ENCODE measurements at regions not wholly inside any gene's neighbourhood (a gene's known extent, or its start where the extent isn't known, plus 50 kb on each side); places are given as distances from the start of the nearest gene placed in this dataset.
A peak's percentile ranks its signal among the peaks of the same experiment; 100 is the strongest.

DNA sequence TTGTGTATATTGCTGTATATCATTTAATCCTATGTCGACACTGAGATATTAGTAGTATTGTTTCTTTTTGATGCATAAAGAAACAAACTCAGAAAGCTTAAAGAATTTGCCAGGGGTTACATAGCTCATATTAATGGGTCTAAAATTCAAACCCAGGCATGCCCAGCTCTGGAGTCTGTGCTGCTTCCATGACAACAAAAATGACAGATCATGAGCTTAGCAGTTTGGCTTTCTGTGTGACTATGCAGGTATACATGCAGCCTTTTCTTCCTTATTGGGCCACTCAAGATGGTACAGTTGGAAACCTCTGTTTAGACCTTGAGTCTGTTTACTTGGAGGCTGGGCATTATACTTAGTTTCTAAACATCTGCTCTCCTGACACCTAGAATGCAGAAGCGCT lies 220.5 kb upstream of the TENM4 start:
- H3K79me1 ChIP-seq (ENCODE audit: low read length), result no peaks in the 10 kb centered on the region
- no peak overlapping the region for H3K4me2 ChIP-seq (ENCODE audit: low read length)
- H3K4ac ChIP-seq (ENCODE audit: low read depth, low read length), result no peak overlapping the region
- no peak overlapping the region for H4K91ac ChIP-seq (ENCODE audit: low read depth, low read length)
- no peak overlapping the region for H3K4me3 ChIP-seq (ENCODE audit: low read depth, low read length)
- H3K27ac ChIP-seq (ENCODE audit: low read depth, low read length), result no peak overlapping the region
- H3K23ac ChIP-seq (ENCODE audit: low read length), result no peak overlapping the region
- no peak overlapping the region for H3K9ac ChIP-seq (ENCODE audit: low read length)
- H4K12ac ChIP-seq (ENCODE audit: low read depth, low read length), result no peak overlapping the region
- H3K27me3 ChIP-seq (ENCODE audit: insufficient read depth, low read length), result no peaks in the 10 kb centered on the region
- no peaks in the 10 kb centered on the region for H3K79me2 ChIP-seq (ENCODE audit: control insufficient read depth, insufficient read depth, low read length, poor library complexity)
- H2AFZ ChIP-seq (ENCODE audit: insufficient read depth, low read length, poor library complexity), result no peak overlapping the region
- H3K18ac ChIP-seq (ENCODE audit: low read length), result no peak overlapping the region
- no peaks in the 10 kb centered on the region for H3K9me3 ChIP-seq (ENCODE audit: insufficient read depth, low read depth, low read length)
- no peak overlapping the region for H2AK5ac ChIP-seq (ENCODE audit: low read length)
- H2BK120ac ChIP-seq (ENCODE audit: insufficient read depth, low read length, poor library complexity), result no peak overlapping the region
- WGBS (ENCODE audit: extremely low coverage, insufficient coverage, insufficient read length), result no CpG with 5 or more reads among the region's 2 CpGs
- no peak for DNase-seq
- no peaks in the 10 kb centered on the region for H3K4me1 ChIP-seq (ENCODE audit: control insufficient read depth in 1 of 2, insufficient read depth in 2 of 2, low read length in 2 of 2)
- H2BK5ac ChIP-seq (ENCODE audit: low read depth, low read length, poor library complexity), result no peak overlapping the region
- H3K14ac ChIP-seq (ENCODE audit: low read length), result no peak overlapping the region
- no peak overlapping the region for H4K8ac ChIP-seq (ENCODE audit: low read depth, low read length)
- H2BK12ac ChIP-seq (ENCODE audit: low read length), result no peak overlapping the region
- no peaks in the 10 kb centered on the region for H3K36me3 ChIP-seq (ENCODE audit: control insufficient read depth in 1 of 2, insufficient read depth in 2 of 2, low read length in 2 of 2)

DNA sequence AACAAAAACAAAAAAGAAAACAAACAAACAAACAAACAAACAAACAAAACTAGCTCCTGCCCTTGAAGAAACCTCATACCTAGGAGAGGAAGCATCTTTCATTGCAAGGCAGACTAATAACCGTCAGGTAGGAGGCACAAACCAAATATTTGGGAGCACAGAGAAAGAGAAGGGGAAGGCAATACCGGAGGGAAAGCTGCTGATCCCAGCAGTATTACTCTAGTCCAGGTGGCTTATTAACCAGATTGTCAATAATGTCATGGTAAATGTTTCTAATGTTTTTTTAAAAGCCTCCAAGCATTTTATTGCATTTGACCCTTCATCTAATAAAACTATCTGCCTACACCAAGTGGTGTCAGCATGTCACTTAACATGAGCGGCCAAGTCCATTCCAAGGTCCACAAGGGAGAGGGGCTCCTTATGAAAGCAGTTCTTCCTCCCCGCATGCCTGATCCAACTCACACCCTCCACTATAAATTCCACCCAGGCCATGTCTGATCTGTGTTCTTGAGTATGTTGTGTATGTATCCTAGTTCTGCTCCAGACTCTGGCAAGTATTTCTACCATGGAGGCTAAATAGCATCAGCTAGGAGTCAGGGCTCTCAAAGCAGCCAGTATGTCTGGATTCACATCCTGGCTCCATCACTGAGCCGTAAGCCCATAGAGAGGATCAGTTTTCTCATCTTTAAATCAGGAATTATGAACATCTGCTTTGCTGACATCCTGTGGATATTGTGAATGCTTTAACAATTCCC lies 208.1 kb upstream of the TENM4 start:
- Histone ChIP-seq H3K4me1 (ENCODE audit: control insufficient read depth in 1 of 2, insufficient read depth in 2 of 2, low read length in 2 of 2) (no peaks in the 10 kb centered on the region), H3K23ac (ENCODE audit: low read length) (no peak overlapping the region), H4K91ac (ENCODE audit: low read depth, low read length) (no peak overlapping the region), H2BK5ac (ENCODE audit: low read depth, low read length, poor library complexity) (no peak overlapping the region), H3K9me3 (ENCODE audit: insufficient read depth, low read depth, low read length) (peaks cover 1% of the 10 kb centered on the region), H3K4me3 (ENCODE audit: low read depth, low read length) (no peak overlapping the region), H3K79me2 (ENCODE audit: control insufficient read depth, insufficient read depth, low read length, poor library complexity) (no peaks in the 10 kb centered on the region), H3K36me3 (ENCODE audit: control insufficient read depth in 1 of 2, insufficient read depth in 2 of 2, low read length in 2 of 2) (no peaks in the 10 kb centered on the region), H3K18ac (ENCODE audit: low read length) (no peak overlapping the region), H2AFZ (ENCODE audit: insufficient read depth, low read length, poor library complexity) (no peak overlapping the region), H2BK12ac (ENCODE audit: low read length) (no peak overlapping the region), H3K9ac (ENCODE audit: low read length) (no peak overlapping the region), H4K12ac (ENCODE audit: low read depth, low read length) (no peak overlapping the region), H3K4me2 (ENCODE audit: low read length) (no peak overlapping the region), H3K79me1 (ENCODE audit: low read length) (no peaks in the 10 kb centered on the region), H3K14ac (ENCODE audit: low read length) (no peak overlapping the region), H2AK5ac (ENCODE audit: low read length) (no peak overlapping the region), H4K8ac (ENCODE audit: low read depth, low read length) (no peak overlapping the region), H3K27ac (ENCODE audit: low read depth, low read length) (no peak overlapping the region), H3K27me3 (ENCODE audit: insufficient read depth, low read length) (peaks cover 2% of the 10 kb centered on the region), H2BK120ac (ENCODE audit: insufficient read depth, low read length, poor library complexity) (no peak overlapping the region), H3K4ac (ENCODE audit: low read depth, low read length) (no peak overlapping the region)
- WGBS (ENCODE audit: extremely low coverage, insufficient coverage, insufficient read length), result no CpG with 5 or more reads among the region's 5 CpGs
- peak; percentile 59 to 66 for DNase-seq

DNA sequence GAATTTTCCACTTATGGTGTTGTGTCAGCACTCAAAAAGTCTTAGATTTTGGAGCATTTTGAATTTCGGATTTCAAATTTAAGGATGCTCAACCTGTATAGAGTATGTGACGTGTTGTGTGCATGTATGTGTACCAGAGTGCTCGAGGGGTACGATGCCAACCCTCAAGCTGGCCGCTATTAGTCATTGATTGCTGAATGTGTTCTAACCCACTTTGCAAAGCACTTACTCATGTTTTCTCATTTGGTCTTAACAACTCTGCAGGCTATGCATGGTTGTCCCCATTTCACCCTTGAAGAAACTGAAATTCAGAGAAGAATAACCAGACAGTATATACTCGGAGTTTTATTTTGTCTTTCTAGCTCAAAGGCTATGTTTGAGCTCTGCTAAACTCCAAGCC lies 196.4 kb upstream of the TENM4 start:
- H2AFZ ChIP-seq (ENCODE audit: insufficient read depth, low read length, poor library complexity), result no peak overlapping the region
- H3K9me3 ChIP-seq (ENCODE audit: insufficient read depth, low read depth, low read length), result no peaks in the 10 kb centered on the region
- H3K18ac ChIP-seq (ENCODE audit: low read length), result no peak overlapping the region
- no peak overlapping the region for H3K4me2 ChIP-seq (ENCODE audit: low read length)
- H3K27ac ChIP-seq (ENCODE audit: low read depth, low read length), result no peak overlapping the region
- H2BK120ac ChIP-seq (ENCODE audit: insufficient read depth, low read length, poor library complexity), result no peak overlapping the region
- H3K23ac ChIP-seq (ENCODE audit: low read length), result no peak overlapping the region
- H3K4ac ChIP-seq (ENCODE audit: low read depth, low read length), result no peak overlapping the region
- DNase-seq, result no peak
- H3K14ac ChIP-seq (ENCODE audit: low read length), result no peak overlapping the region
- no CpG with 5 or more reads among the region's 6 CpGs for WGBS (ENCODE audit: extremely low coverage, insufficient coverage, insufficient read length)
- no peak overlapping the region for H2BK5ac ChIP-seq (ENCODE audit: low read depth, low read length, poor library complexity)
- no peaks in the 10 kb centered on the region for H3K4me1 ChIP-seq (ENCODE audit: control insufficient read depth in 1 of 2, insufficient read depth in 2 of 2, low read length in 2 of 2)
- no peak overlapping the region for H4K91ac ChIP-seq (ENCODE audit: low read depth, low read length)
- H3K79me2 ChIP-seq (ENCODE audit: control insufficient read depth, insufficient read depth, low read length, poor library complexity), result no peaks in the 10 kb centered on the region
- H4K12ac ChIP-seq (ENCODE audit: low read depth, low read length), result no peak overlapping the region
- no peak overlapping the region for H3K4me3 ChIP-seq (ENCODE audit: low read depth, low read length)
- no peak overlapping the region for H2AK5ac ChIP-seq (ENCODE audit: low read length)
- H3K9ac ChIP-seq (ENCODE audit: low read length), result no peak overlapping the region
- H3K79me1 ChIP-seq (ENCODE audit: low read length), result no peaks in the 10 kb centered on the region
- no peaks in the 10 kb centered on the region for H3K27me3 ChIP-seq (ENCODE audit: insufficient read depth, low read length)
- H3K36me3 ChIP-seq (ENCODE audit: control insufficient read depth in 1 of 2, insufficient read depth in 2 of 2, low read length in 2 of 2), result no peaks in the 10 kb centered on the region
- no peak overlapping the region for H4K8ac ChIP-seq (ENCODE audit: low read depth, low read length)
- H2BK12ac ChIP-seq (ENCODE audit: low read length), result no peak overlapping the region

DNA sequence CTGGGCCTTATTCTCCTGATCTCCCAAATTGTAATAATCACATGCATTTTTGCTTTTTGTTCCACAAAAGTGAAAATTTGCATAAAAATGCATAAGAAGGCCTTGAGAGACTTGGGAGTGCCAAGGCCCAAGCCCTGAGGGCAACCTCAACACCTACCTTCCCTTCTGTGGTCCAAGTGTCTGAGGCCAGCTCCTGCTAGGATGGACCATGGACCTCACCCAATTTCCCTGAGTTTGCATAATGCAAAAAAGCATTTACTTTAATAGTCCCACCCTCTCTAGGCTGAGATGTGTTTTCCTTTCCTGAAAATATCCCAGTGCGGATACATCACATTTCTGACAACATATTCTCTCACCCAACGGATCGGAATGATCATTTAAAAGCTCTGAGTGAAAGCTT lies 194.1 kb upstream of the TENM4 start:
- Histone ChIP-seq H3K27ac (ENCODE audit: low read depth, low read length) (no peak overlapping the region), H3K9me3 (ENCODE audit: insufficient read depth, low read depth, low read length) (no peaks in the 10 kb centered on the region), H4K12ac (ENCODE audit: low read depth, low read length) (no peak overlapping the region), H3K79me2 (ENCODE audit: control insufficient read depth, insufficient read depth, low read length, poor library complexity) (no peaks in the 10 kb centered on the region), H2AFZ (ENCODE audit: insufficient read depth, low read length, poor library complexity) (no peak overlapping the region), H3K4ac (ENCODE audit: low read depth, low read length) (no peak overlapping the region), H4K91ac (ENCODE audit: low read depth, low read length) (no peak overlapping the region), H2AK5ac (ENCODE audit: low read length) (no peak overlapping the region), H3K14ac (ENCODE audit: low read length) (no peak overlapping the region), H3K9ac (ENCODE audit: low read length) (no peak overlapping the region), H2BK5ac (ENCODE audit: low read depth, low read length, poor library complexity) (no peak overlapping the region), H2BK120ac (ENCODE audit: insufficient read depth, low read length, poor library complexity) (no peak overlapping the region), H3K18ac (ENCODE audit: low read length) (no peak overlapping the region), H4K8ac (ENCODE audit: low read depth, low read length) (no peak overlapping the region), H3K79me1 (ENCODE audit: low read length) (no peaks in the 10 kb centered on the region), H3K4me3 (ENCODE audit: low read depth, low read length) (no peak overlapping the region), H3K23ac (ENCODE audit: low read length) (no peak overlapping the region), H3K27me3 (ENCODE audit: insufficient read depth, low read length) (no peaks in the 10 kb centered on the region), H3K4me1 (ENCODE audit: control insufficient read depth in 1 of 2, insufficient read depth in 2 of 2, low read length in 2 of 2) (no peaks in the 10 kb centered on the region), H2BK12ac (ENCODE audit: low read length) (no peak overlapping the region), H3K36me3 (ENCODE audit: control insufficient read depth in 1 of 2, insufficient read depth in 2 of 2, low read length in 2 of 2) (no peaks in the 10 kb centered on the region), H3K4me2 (ENCODE audit: low read length) (no peak overlapping the region)
- WGBS (ENCODE audit: extremely low coverage, insufficient coverage, insufficient read length), result no CpG with 5 or more reads among the region's 3 CpGs
- DNase-seq, result no peak

Data from trophoblast cell (in vitro differentiated cells and primary cell).